Neural cell (in vitro differentiated cells): ENCODE measurements at regions not wholly inside any gene's neighbourhood (a gene's known extent, or its start where the extent isn't known, plus 50 kb on each side); places are given as distances from the start of the nearest gene placed in this dataset.

ENCODE experiments used
- H2AFZ ChIP-seq: fragments of 200-600, 300-800 bp; sonication (generic), shearing (Covaris generic); 2 replicates; pipeline ENCODE4 v1.6.0; 2014; ENCODE audit warnings: low read depth, mild to moderate bottlenecking, antibody characterized with exemption, low read length, moderate library complexity
- H3F3A ChIP-seq: fragments of 200-600 bp; shearing (Covaris generic); 2 replicates; pipeline ENCODE4 v1.6.1; 2016; ENCODE audit warnings: mild to moderate bottlenecking, moderate library complexity, mixed read lengths, antibody characterized with exemption, low read length; ENCODE audit not compliant: insufficient read depth, poor library complexity, severe bottlenecking
- H3K27ac ChIP-seq: fragments of 200-600, 300-800 bp; sonication (generic), shearing (Covaris generic); 2 replicates; pipeline ENCODE4 v1.5.1; 2014; ENCODE audit warnings: mild to moderate bottlenecking, low read length, moderate library complexity
- H3K27me3 ChIP-seq: fragments of 300-800, 200-600 bp; sonication (generic), shearing (Covaris generic); 2 replicates; pipeline ENCODE4 v1.6.0; 2014; ENCODE audit warnings: mild to moderate bottlenecking, low read depth, low read length, moderate library complexity; ENCODE audit not compliant: insufficient read depth
- H3K36me3 ChIP-seq: fragments of 300-800, 200-600 bp; sonication (generic), shearing (Covaris generic); 2 replicates; pipeline ENCODE4 v1.5.1; 2014; ENCODE audit warnings: mild to moderate bottlenecking, antibody characterized with exemption, low read length, moderate library complexity; ENCODE audit not compliant: insufficient read depth
- H3K4me2 ChIP-seq: fragments of 300-800, 200-600 bp; sonication (generic), shearing (Covaris generic); 2 replicates; pipeline ENCODE4 v1.6.0; 2014; ENCODE audit warnings: mild to moderate bottlenecking, low read length
- H3K4me3 ChIP-seq: fragments of 300-800, 200-600 bp; sonication (generic), shearing (Covaris generic); 2 replicates; pipeline ENCODE4 v1.5.1; 2014; ENCODE audit warnings: mild to moderate bottlenecking, low read length, moderate library complexity
- H3K79me2 ChIP-seq: fragments of 200-600 bp; shearing (Covaris generic); replicated peaks from 2 replicates; pipeline ENCODE4 v1.6.0; 2014; ENCODE audit warnings: mild to moderate bottlenecking, low read length, moderate library complexity; ENCODE audit not compliant: insufficient read depth
- H3K9ac ChIP-seq: fragments of 300-800, 200-600 bp; sonication (generic), shearing (Covaris generic); 2 replicates; pipeline ENCODE4 v1.6.1; 2016; ENCODE audit warnings: mild to moderate bottlenecking, low read length, mixed read lengths
- H3K9me2 ChIP-seq: fragments of 200-600 bp; shearing (Covaris generic); 2 replicates; pipeline ENCODE4 v1.6.1; 2016; ENCODE audit warnings: mild to moderate bottlenecking, low read length, mixed read lengths; ENCODE audit not compliant: insufficient read depth
- H3K9me3 ChIP-seq: fragments of 200-600, 300-800 bp; sonication (generic), shearing (Covaris generic); 2 replicates; pipeline ENCODE4 v1.6.1; 2016; ENCODE audit warnings: mild to moderate bottlenecking, mixed run types, low read length, moderate library complexity, mixed read lengths
- H4K20me1 ChIP-seq: fragments of 200-600 bp; shearing (Covaris generic); 2 replicates; pipeline ENCODE4 v1.6.1; 2016; ENCODE audit warnings: mild to moderate bottlenecking, mixed run types; ENCODE audit not compliant: insufficient read depth
- CTCF ChIP-seq: fragments of 450-650 bp; IDR thresholded peaks from 2 replicates; pipeline ENCODE4 v1.5.1; 2014; ENCODE audit warnings: antibody characterized with exemption, mild to moderate bottlenecking, moderate library complexity; ENCODE audit not compliant: poor library complexity, severe bottlenecking
- EP300 ChIP-seq: fragments of 450-650 bp; conservative IDR thresholded peaks from 2 replicates; pipeline ENCODE4 v1.6.1; 2014; ENCODE audit warnings: antibody characterized with exemption, mild to moderate bottlenecking, moderate library complexity; ENCODE audit not compliant: poor library complexity, severe bottlenecking
- EZH2 ChIP-seq: fragments of 200-600, 300-800 bp; shearing (Covaris generic), sonication (generic); IDR thresholded peaks from 2 replicates; pipeline ENCODE4 v1.6.1; 2014; ENCODE audit warnings: antibody characterized with exemption, low read length, borderline replicate concordance, mild to moderate bottlenecking; ENCODE audit not compliant: insufficient read depth, poor library complexity, severe bottlenecking
- MXI1 ChIP-seq: fragments of 450-650 bp; conservative IDR thresholded peaks from 2 replicates; pipeline ENCODE4 v1.6.1; 2014; ENCODE audit warnings: antibody characterized with exemption, mild to moderate bottlenecking; ENCODE audit not compliant: poor library complexity, severe bottlenecking
- POLR2AphosphoS5 ChIP-seq: IDR thresholded peaks from 2 replicates; pipeline ENCODE4 v1.6.1; 2012
- RAD21 ChIP-seq: fragments of 450-650 bp; conservative IDR thresholded peaks from 2 replicates; pipeline ENCODE4 v1.6.1; 2014; ENCODE audit warnings: antibody characterized with exemption, mild to moderate bottlenecking, moderate library complexity
- SMC3 ChIP-seq: fragments of 450-650 bp; conservative IDR thresholded peaks from 2 replicates; pipeline ENCODE4 v1.6.1; 2014; ENCODE audit warnings: antibody characterized with exemption, mild to moderate bottlenecking, moderate library complexity; ENCODE audit not compliant: poor library complexity
- TAF1 ChIP-seq: IDR thresholded peaks from 2 replicates; pipeline ENCODE4 v1.6.1; 2012; ENCODE audit warnings: low read depth
- TF ChIP-seq, protein P1 (sequence below): IDR thresholded peaks from 2 replicates; pipeline ENCODE4 v1.6.1; 2012; ENCODE audit warnings: borderline replicate concordance

DNA sequence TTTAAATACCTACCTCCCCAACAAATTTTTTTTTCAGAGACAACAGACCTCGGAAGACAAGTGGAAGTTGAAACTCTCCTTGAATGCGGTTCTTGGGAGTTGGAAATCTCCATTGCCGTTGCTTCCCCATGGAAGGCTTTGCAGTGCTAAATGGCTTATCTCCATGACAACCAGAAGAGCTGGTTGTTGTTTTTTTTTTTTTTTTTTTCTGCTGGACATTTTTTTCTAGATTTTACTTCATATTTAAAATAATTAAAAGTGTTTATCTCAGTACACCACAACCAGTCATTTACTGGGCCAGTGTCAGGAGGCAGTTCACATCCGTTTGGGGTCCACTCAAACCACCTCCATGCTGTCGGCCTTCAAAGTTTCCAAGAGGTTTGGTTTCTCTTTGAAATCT is 348.5 kb upstream of the PRKCQ start:
- H3K27me3 ChIP-seq = no peaks in the 10 kb centered on the region
- no peak overlapping the region for H3K9ac ChIP-seq
- H3K9me2 ChIP-seq = no peaks in the 10 kb centered on the region
- no peaks in the 10 kb centered on the region for H3F3A ChIP-seq
- peak overlapping the region; percentile 49 for H3K4me2 ChIP-seq
- H3K79me2 ChIP-seq = no peaks in the 10 kb centered on the region
- no peak overlapping the region for H2AFZ ChIP-seq
- no peaks in the 10 kb centered on the region for H3K36me3 ChIP-seq
- H3K4me3 ChIP-seq = peak overlapping the region; percentile 41
- H3K9me3 ChIP-seq = no peaks in the 10 kb centered on the region
- H3K27ac ChIP-seq = peak overlapping the region; percentile 69
- H4K20me1 ChIP-seq = no peaks in the 10 kb centered on the region
- no peak for TF ChIP-seq RAD21
- TF ChIP-seq, protein P1, sequence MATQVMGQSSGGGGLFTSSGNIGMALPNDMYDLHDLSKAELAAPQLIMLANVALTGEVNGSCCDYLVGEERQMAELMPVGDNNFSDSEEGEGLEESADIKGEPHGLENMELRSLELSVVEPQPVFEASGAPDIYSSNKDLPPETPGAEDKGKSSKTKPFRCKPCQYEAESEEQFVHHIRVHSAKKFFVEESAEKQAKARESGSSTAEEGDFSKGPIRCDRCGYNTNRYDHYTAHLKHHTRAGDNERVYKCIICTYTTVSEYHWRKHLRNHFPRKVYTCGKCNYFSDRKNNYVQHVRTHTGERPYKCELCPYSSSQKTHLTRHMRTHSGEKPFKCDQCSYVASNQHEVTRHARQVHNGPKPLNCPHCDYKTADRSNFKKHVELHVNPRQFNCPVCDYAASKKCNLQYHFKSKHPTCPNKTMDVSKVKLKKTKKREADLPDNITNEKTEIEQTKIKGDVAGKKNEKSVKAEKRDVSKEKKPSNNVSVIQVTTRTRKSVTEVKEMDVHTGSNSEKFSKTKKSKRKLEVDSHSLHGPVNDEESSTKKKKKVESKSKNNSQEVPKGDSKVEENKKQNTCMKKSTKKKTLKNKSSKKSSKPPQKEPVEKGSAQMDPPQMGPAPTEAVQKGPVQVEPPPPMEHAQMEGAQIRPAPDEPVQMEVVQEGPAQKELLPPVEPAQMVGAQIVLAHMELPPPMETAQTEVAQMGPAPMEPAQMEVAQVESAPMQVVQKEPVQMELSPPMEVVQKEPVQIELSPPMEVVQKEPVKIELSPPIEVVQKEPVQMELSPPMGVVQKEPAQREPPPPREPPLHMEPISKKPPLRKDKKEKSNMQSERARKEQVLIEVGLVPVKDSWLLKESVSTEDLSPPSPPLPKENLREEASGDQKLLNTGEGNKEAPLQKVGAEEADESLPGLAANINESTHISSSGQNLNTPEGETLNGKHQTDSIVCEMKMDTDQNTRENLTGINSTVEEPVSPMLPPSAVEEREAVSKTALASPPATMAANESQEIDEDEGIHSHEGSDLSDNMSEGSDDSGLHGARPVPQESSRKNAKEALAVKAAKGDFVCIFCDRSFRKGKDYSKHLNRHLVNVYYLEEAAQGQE = peak; percentile 61

- Histone ChIP-seq H3K9me3 (no peaks in the 10 kb centered on the region), H3K9ac (no peak overlapping the region), H3K36me3 (no peaks in the 10 kb centered on the region), H3K27me3 (no peaks in the 10 kb centered on the region), H3K9me2 (no peaks in the 10 kb centered on the region), H2AFZ (no peak overlapping the region), H3F3A (peaks cover 3% of the 10 kb centered on the region), H3K4me3 (no peak overlapping the region), H3K27ac (no peak overlapping the region), H3K4me2 (no peak overlapping the region), H3K79me2 (no peaks in the 10 kb centered on the region), H4K20me1 (no peaks in the 10 kb centered on the region)
- TF ChIP-seq, protein P1 = no peak
- TF ChIP-seq RAD21 = no peak
- TF ChIP-seq CTCF = no peak
- no peak for TF ChIP-seq SMC3
- TF ChIP-seq POLR2AphosphoS5 = no peak
- no peak for TF ChIP-seq EP300
- TF ChIP-seq EZH2 = no peak
- no peak for TF ChIP-seq MXI1
- no peak for TF ChIP-seq TAF1
These were observed 346.9 kb upstream of the PRKCQ start for GRCh38 chr10:6926971-6927370.
